B cell (primary cell): ENCODE measurements at regions not wholly inside any gene's neighbourhood (a gene's known extent, or its start where the extent isn't known, plus 50 kb on each side); places are given as distances from the start of the nearest gene placed in this dataset.

Source experiments
- ATAC-seq: fragments of 200-7000 bp; cut with Tn5 transposase; one replicate; pipeline ENCODE4 v1.10.0; 2021; ENCODE audit warnings: low read depth, mild to moderate bottlenecking, moderate number of reproducible peaks, moderate library complexity
- CTCF ChIA-PET: fragments of 350-600 bp; sonication (Branson Sonifier 250); formaldehyde crosslinking; loops from one replicate; lab custom pipeline; 2021; ENCODE audit warnings: antibody characterized with exemption, inconsistent platforms; lab: Charles Lee
- POLR2A ChIA-PET: fragments of 350-600 bp; sonication (Branson Sonifier 250); formaldehyde crosslinking; loops from one replicate; lab custom pipeline; 2021; ENCODE audit warnings: antibody characterized with exemption; lab: Charles Lee
- DNase-seq: peaks from one replicate; pipeline ENCODE4 v3.0.0; 2013
- H2AFZ ChIP-seq: 2 replicates; pipeline ENCODE4 v1.6.1; 2012; ENCODE audit warnings: mild to moderate bottlenecking, low read depth, low read length; ENCODE audit not compliant: insufficient read depth, poor library complexity, severe bottlenecking
- H3K27ac ChIP-seq, 2 donors: 1 replicate in 1 of 2; 2 replicates in 1 of 2; pipeline ENCODE4 v1.5.1; 2012 to 2013; ENCODE audit warnings: low read length in 2 of 2, mild to moderate bottlenecking in 2 of 2, moderate library complexity in 1 of 2
- H3K27me3 ChIP-seq, 4 experiments: fragments of 200-600 bp in 1 of 4; sonication (generic) in 1 of 4; replicated peaks in 1 of 4; 1 replicate in 2 of 4; 2 replicates in 2 of 4; pipeline versions ENCODE4 v1.6.1 to v1.7.0; 2013 to 2016; ENCODE audit warnings: low read length in 3 of 4, mild to moderate bottlenecking in 2 of 4, mixed read lengths in 1 of 4, moderate library complexity in 1 of 4; ENCODE audit not compliant: insufficient read depth in 4 of 4, control insufficient read depth in 3 of 4; ENCODE audit errors: control extremely low read depth in 1 of 4
- H3K36me3 ChIP-seq, 2 experiments: replicated peaks in 1 of 2; 1 replicate in 1 of 2; 2 replicates in 1 of 2; pipeline versions ENCODE4 v1.6.1 to v1.7.1; 2013; ENCODE audit warnings: low read length in 1 of 2; ENCODE audit not compliant: insufficient read depth in 2 of 2, control insufficient read depth in 1 of 2; ENCODE audit errors: control extremely low read depth in 1 of 2, extremely low read depth in 1 of 2
- H3K4me1 ChIP-seq, 2 donors: fragments of 200-600 bp in 1 of 2; sonication (generic) in 1 of 2; 1 replicate in 1 of 2; 2 replicates in 1 of 2; pipeline versions ENCODE4 v1.5.1 to v1.6.1; 2013 to 2017; ENCODE audit warnings: low read length in 2 of 2; ENCODE audit not compliant: control insufficient read depth in 2 of 2, insufficient read depth in 2 of 2
- H3K4me2 ChIP-seq: replicated peaks from 2 replicates; pipeline ENCODE3; 2012; ENCODE audit warnings: mild to moderate bottlenecking, low read depth, low read length; ENCODE audit not compliant: poor library complexity, severe bottlenecking
- H3K4me3 ChIP-seq, 5 experiments: fragments of 200-600 bp in 1 of 5; sonication (generic) in 1 of 5; 1 replicate in 3 of 5; 2 replicates in 2 of 5; pipeline versions ENCODE4 v1.5.1 to v1.7.0; 2011 to 2016; ENCODE audit warnings: low read length in 4 of 5, mild to moderate bottlenecking in 4 of 5, low read depth in 2 of 5, control low read depth in 1 of 5, moderate library complexity in 1 of 5; ENCODE audit not compliant: insufficient read depth in 1 of 5; ENCODE audit errors: control extremely low read depth in 1 of 5, extremely low read depth in 1 of 5
- H3K79me2 ChIP-seq: fragments of 200-600 bp; sonication (generic); one replicate; pipeline ENCODE4 v1.6.0; 2016; ENCODE audit warnings: low read length; ENCODE audit not compliant: control insufficient read depth, insufficient read depth
- H3K9ac ChIP-seq: fragments of 200-600 bp; sonication (generic); 2 replicates; pipeline ENCODE4 v1.6.1; 2017; ENCODE audit warnings: mild to moderate bottlenecking, low read length, moderate library complexity
- H3K9me3 ChIP-seq, 3 donors: one replicate each; pipeline versions ENCODE4 v1.6.1 to v1.7.1; 2013; ENCODE audit warnings: low read length in 2 of 3; ENCODE audit not compliant: control insufficient read depth in 2 of 3, insufficient read depth in 1 of 3; ENCODE audit errors: control extremely low read depth in 1 of 3
- H4K20me1 ChIP-seq: 2 replicates; pipeline ENCODE4 v1.6.0; 2012; ENCODE audit warnings: mild to moderate bottlenecking, low read length; ENCODE audit not compliant: insufficient read depth, control insufficient read depth, poor library complexity, severe bottlenecking
- H3K27ac Mint-ChIP-seq: one replicate; pipeline ENCODE4 v1.8.0; 2021; ENCODE audit warnings: mixed read lengths
- H3K27me3 Mint-ChIP-seq: one replicate; pipeline ENCODE4 v1.8.0; 2021; ENCODE audit warnings: mixed read lengths
- H3K4me1 Mint-ChIP-seq: one replicate; pipeline ENCODE4 v1.8.0; 2021; ENCODE audit warnings: mixed read lengths
- H3K4me3 Mint-ChIP-seq: one replicate; pipeline ENCODE4 v1.8.0; 2021; ENCODE audit warnings: mixed read lengths
- H3K9me3 Mint-ChIP-seq: one replicate; pipeline ENCODE4 v1.8.0; 2022; ENCODE audit warnings: mixed read lengths; ENCODE audit not compliant: insufficient read depth
- EZH2 ChIP-seq: IDR thresholded peaks from 2 replicates; pipeline ENCODE4 v1.6.1; 2012; ENCODE audit warnings: borderline replicate concordance, low read depth, mild to moderate bottlenecking, moderate library complexity, low read length; ENCODE audit not compliant: insufficient read depth, poor library complexity, severe bottlenecking
- WGBS: methylation state at CpG from one replicate; pipeline ENCODE4 v1.1.5; 2013; ENCODE audit warnings: missing lambda C conversion rate; ENCODE audit not compliant: insufficient coverage; 5-methylcytosine and 5-hydroxymethylcytosine counted together
- intact Hi-C: fragments of 100-400 bp; cut with micrococcal nuclease; formaldehyde crosslinking; loops from one replicate; pipeline ENCODE4 v1.10.0; 2022
- TF ChIP-seq, protein P1 (sequence below): fragments of 200-600 bp; IDR thresholded peaks from one replicate; pipeline ENCODE4 v1.8.0; 2022; ENCODE audit warnings: antibody characterized with exemption, mild to moderate bottlenecking

GRCh38 chr6:104401926-104402325, 457.8 kb downstream of the HACE1 start:
- Histone ChIP-seq H3K36me3 (no peaks in the 10 kb centered on the region), H3K27ac (no peak overlapping the region), H2AFZ (no peak overlapping the region), H3K4me2 (no peak overlapping the region), H3K4me1 (no peaks in the 10 kb centered on the region), H3K9me3 (no peaks in the 10 kb centered on the region), H3K9ac (no peak overlapping the region), H3K79me2 (no peaks in the 10 kb centered on the region), H3K4me3 (no peak overlapping the region), H3K27me3 (no peaks in the 10 kb centered on the region), H4K20me1 (no peaks in the 10 kb centered on the region)
- no peaks in the 10 kb centered on the region for H3K4me1 Mint-ChIP-seq
- no peak overlapping the region for H3K27ac Mint-ChIP-seq
- ChIA-PET CTCF (no interaction called here), POLR2A (no interaction called here)
- H3K9me3 Mint-ChIP-seq: no peaks in the 10 kb centered on the region
- WGBS: no CpG with 5 or more reads among the region's 5 CpGs
- H3K4me3 Mint-ChIP-seq: no peak overlapping the region
- DNase-seq (no peak), ATAC-seq (no peak)
- no peaks in the 10 kb centered on the region for H3K27me3 Mint-ChIP-seq
- intact Hi-C loops: no loop called here
- no peak for TF ChIP-seq EZH2
- TF ChIP-seq, protein P1, sequence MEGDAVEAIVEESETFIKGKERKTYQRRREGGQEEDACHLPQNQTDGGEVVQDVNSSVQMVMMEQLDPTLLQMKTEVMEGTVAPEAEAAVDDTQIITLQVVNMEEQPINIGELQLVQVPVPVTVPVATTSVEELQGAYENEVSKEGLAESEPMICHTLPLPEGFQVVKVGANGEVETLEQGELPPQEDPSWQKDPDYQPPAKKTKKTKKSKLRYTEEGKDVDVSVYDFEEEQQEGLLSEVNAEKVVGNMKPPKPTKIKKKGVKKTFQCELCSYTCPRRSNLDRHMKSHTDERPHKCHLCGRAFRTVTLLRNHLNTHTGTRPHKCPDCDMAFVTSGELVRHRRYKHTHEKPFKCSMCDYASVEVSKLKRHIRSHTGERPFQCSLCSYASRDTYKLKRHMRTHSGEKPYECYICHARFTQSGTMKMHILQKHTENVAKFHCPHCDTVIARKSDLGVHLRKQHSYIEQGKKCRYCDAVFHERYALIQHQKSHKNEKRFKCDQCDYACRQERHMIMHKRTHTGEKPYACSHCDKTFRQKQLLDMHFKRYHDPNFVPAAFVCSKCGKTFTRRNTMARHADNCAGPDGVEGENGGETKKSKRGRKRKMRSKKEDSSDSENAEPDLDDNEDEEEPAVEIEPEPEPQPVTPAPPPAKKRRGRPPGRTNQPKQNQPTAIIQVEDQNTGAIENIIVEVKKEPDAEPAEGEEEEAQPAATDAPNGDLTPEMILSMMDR: no peak

DNA sequence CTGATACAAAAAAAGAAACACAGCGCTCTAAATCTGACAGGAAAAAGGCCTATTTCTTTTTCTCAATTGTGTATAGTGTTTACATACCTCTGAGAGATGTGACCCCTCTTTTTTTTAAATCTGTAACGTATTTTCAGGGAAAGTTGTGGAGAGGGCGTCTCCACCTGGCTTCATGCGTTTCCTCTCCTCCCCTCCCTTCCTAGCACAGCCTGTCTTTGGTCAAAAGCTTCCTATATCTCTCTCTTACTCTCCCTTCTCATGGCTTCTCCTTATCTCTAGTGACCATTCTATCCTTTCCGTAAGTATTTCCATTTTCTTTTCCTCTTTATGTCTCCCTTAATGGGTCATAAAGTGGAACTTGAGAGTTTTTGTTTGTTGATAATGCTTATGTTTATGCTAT, 458.9 kb downstream of the HACE1 start:
- no peaks in the 10 kb centered on the region for H3K36me3 ChIP-seq
- intact Hi-C loops: no loop called here
- no peak overlapping the region for H2AFZ ChIP-seq
- H3K27me3 ChIP-seq: no peaks in the 10 kb centered on the region
- ATAC-seq (no peak), DNase-seq (no peak)
- H4K20me1 ChIP-seq: no peaks in the 10 kb centered on the region
- H3K27ac ChIP-seq: no peak overlapping the region
- Mint-ChIP-seq H3K9me3 (peaks cover 2% of the 10 kb centered on the region), H3K4me1 (no peaks in the 10 kb centered on the region), H3K4me3 (no peak overlapping the region), H3K27ac (no peak overlapping the region), H3K27me3 (no peaks in the 10 kb centered on the region)
- POLR2A ChIA-PET: no interaction called here
- no peaks in the 10 kb centered on the region for H3K79me2 ChIP-seq
- H3K4me3 ChIP-seq: no peak overlapping the region
- no peaks in the 10 kb centered on the region for H3K4me1 ChIP-seq
- TF ChIP-seq EZH2: no peak
- TF ChIP-seq, protein P1: no peak
- no CpG with 5 or more reads among the region's 5 CpGs for WGBS
- H3K9me3 ChIP-seq: no peaks in the 10 kb centered on the region
- CTCF ChIA-PET: no interaction called here
- no peak overlapping the region for H3K4me2 ChIP-seq
- no peak overlapping the region for H3K9ac ChIP-seq
